Upper lobe of left lung (tissue), 6 donors: ENCODE measurements at regions not wholly inside any gene's neighbourhood (a gene's known extent, or its start where the extent isn't known, plus 50 kb on each side); places are given as distances from the start of the nearest gene placed in this dataset.

ENCODE experiments used
- ATAC-seq, 2 donors: fragments of 200-7000 bp; cut with Tn5 transposase; one replicate each; pipeline ENCODE4 v1.9.1; 2022; ENCODE audit warnings: mild to moderate bottlenecking in 2 of 2, moderate library complexity in 2 of 2; ENCODE audit not compliant: low FRiP score in 2 of 2
- DNase-seq, 2 donors: peaks; one replicate each; pipeline ENCODE4 v3.0.0-alpha.2; 2019 to 2020
- H3K27ac ChIP-seq, 4 donors: fragments of 200-600 bp; sonication (generic); one replicate each; pipeline ENCODE4 v1.5.1; 2016 to 2019
- H3K27me3 ChIP-seq, 4 donors: fragments of 200-600 bp; sonication (generic); one replicate each; pipeline ENCODE4 v1.5.1; 2017 to 2019
- H3K36me3 ChIP-seq, 4 donors: fragments of 200-600 bp; sonication (generic); one replicate each; pipeline ENCODE4 v1.5.1; 2016 to 2019
- H3K4me1 ChIP-seq, 4 donors: fragments of 200-600 bp; sonication (generic); one replicate each; pipeline ENCODE4 v1.5.1; 2018 to 2019
- H3K4me3 ChIP-seq, 4 donors: fragments of 200-600 bp; sonication (generic); one replicate each; pipeline ENCODE4 v1.5.1; 2017 to 2019; ENCODE audit warnings: mild to moderate bottlenecking in 2 of 4, moderate library complexity in 1 of 4
- H3K9me3 ChIP-seq, 4 donors: fragments of 200-600 bp; sonication (generic); one replicate each; pipeline ENCODE4 v1.5.1; 2018 to 2019
- CTCF ChIP-seq, 6 experiments: fragments of 450-650 bp in 4 of 6; fragments of 200-600 bp in 2 of 6; sonication (generic) in 2 of 6; IDR thresholded peaks; one replicate each; pipeline ENCODE4 v1.5.1; 2016 to 2019; ENCODE audit warnings: antibody characterized with exemption in 6 of 6
- EP300 ChIP-seq, 4 donors: sonication (generic); formaldehyde crosslinking; IDR thresholded peaks; one replicate each; pipeline ENCODE4 v1.5.1; 2017; ENCODE audit warnings: antibody characterized with exemption in 4 of 4, control low read depth in 2 of 4
- POLR2A ChIP-seq, 4 donors: fragments of 450-650 bp; IDR thresholded peaks; one replicate each; pipeline ENCODE4 v1.5.1; 2016 to 2017; ENCODE audit warnings: antibody characterized with exemption in 4 of 4, mild to moderate bottlenecking in 2 of 4
- POLR2AphosphoS5 ChIP-seq, 2 donors: sonication (generic); formaldehyde crosslinking; IDR thresholded peaks; one replicate each; pipeline ENCODE4 v1.5.1; 2017; ENCODE audit warnings: antibody characterized with exemption in 2 of 2
- WGBS, 2 donors: methylation state at CpG; one replicate each; pipeline ENCODE4 v1.1.5; 2017 to 2018; 5-methylcytosine and 5-hydroxymethylcytosine counted together
- donor health status: DM: no; HTN: no; CAD: no; lungs with moderate emphysema.
- donor health status: DM: no; HTN: yes; CAD: no; lungs with severe emphysema.

- no peak for ATAC-seq
- TF ChIP-seq CTCF (IDR thresholded peaks at IDR 0.05) = no peak
- no peak for TF ChIP-seq POLR2AphosphoS5 (IDR thresholded peaks at IDR 0.05)
- TF ChIP-seq POLR2A (IDR thresholded peaks at IDR 0.05) = no peak
- TF ChIP-seq EP300 (IDR thresholded peaks at IDR 0.05) = no peak
- no peaks in the 10 kb centered on the region for H3K4me1 ChIP-seq
- H3K36me3 ChIP-seq = no peaks in the 10 kb centered on the region
- H3K27me3 ChIP-seq = no peaks in the 10 kb centered on the region
- H3K27ac ChIP-seq = no peak overlapping the region
- no peaks in the 10 kb centered on the region for H3K9me3 ChIP-seq
- DNase-seq = no peak
- 89 to 92% methylated on average over 1 of the region's 1 CpG for WGBS, 2 donors
- no peak overlapping the region for H3K4me3 ChIP-seq
Measured at GRCh38 chr2:63775191-63775590, 66.5 kb upstream of the UGP2 start.

DNA sequence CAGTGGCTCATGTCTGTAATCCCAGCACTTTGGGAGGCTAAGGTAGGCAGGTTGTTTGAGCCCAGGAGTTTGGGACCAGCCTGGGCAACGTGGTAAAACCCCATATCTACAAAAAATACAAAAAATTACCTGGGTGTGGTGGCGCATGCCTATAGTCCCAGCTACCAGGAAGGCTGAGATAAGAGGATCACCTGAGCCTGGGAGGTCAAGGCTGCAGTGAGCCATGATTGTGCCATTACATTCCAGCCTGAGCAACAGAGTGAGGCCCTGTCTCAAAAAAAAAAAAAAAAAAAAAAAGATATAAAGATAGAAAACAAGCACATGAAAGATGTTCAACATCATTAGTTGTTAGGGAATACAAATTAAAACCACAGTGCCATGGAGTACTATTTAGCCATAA lies 65.3 kb upstream of the UGP2 start:
- no peaks in the 10 kb centered on the region for H3K9me3 ChIP-seq
- no peak overlapping the region for H3K4me3 ChIP-seq
- WGBS, 2 donors = 79 to 94% methylated on average over 2 of the region's 2 CpGs
- no peaks in the 10 kb centered on the region for H3K4me1 ChIP-seq
- DNase-seq = no peak
- TF ChIP-seq CTCF (IDR thresholded peaks at IDR 0.05) = no peak
- TF ChIP-seq EP300 (IDR thresholded peaks at IDR 0.05) = no peak
- no peak for TF ChIP-seq POLR2A (IDR thresholded peaks at IDR 0.05)
- no peak for TF ChIP-seq POLR2AphosphoS5 (IDR thresholded peaks at IDR 0.05)
- no peaks in the 10 kb centered on the region for H3K36me3 ChIP-seq
- no peak for ATAC-seq
- no peaks in the 10 kb centered on the region for H3K27me3 ChIP-seq
- H3K27ac ChIP-seq = no peak overlapping the region

DNA sequence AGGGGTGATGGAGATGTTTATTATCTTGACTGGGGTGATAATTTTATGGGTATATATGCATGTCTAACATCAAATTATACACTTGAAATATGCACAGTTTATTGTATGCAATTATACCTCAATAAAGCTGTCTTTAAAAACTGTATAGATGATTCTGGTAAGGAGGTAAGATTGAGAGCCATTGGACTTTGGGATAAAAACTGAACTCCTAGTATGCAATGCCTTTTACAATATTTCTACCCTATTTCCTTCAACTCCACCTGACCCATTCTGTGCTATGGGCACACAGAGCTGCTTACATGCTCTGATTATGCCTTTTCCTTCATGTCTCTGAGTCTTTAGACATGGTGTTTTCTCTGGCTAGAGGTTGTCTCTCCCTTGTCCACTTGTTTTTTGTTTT lies 63.9 kb upstream of the UGP2 start:
- Histone ChIP-seq H3K27ac (no peak overlapping the region), H3K4me3 (no peak overlapping the region), H3K9me3 (no peaks in the 10 kb centered on the region), H3K36me3 (no peaks in the 10 kb centered on the region), H3K27me3 (no peaks in the 10 kb centered on the region), H3K4me1 (no peaks in the 10 kb centered on the region)
- ATAC-seq (no peak), DNase-seq (no peak)
- TF ChIP-seq POLR2A (IDR thresholded peaks at IDR 0.05) (no peak), EP300 (IDR thresholded peaks at IDR 0.05) (no peak), CTCF (IDR thresholded peaks at IDR 0.05) (no peak), POLR2AphosphoS5 (IDR thresholded peaks at IDR 0.05) (no peak)

GRCh38 chr2:63778391-63778790 lies 63.3 kb upstream of the UGP2 start:
- 71 to 79% methylated on average over 2 of the region's 2 CpGs for WGBS, 2 donors
- Histone ChIP-seq H3K9me3 (no peaks in the 10 kb centered on the region), H3K36me3 (no peaks in the 10 kb centered on the region), H3K27me3 (no peaks in the 10 kb centered on the region), H3K4me3 (no peak overlapping the region), H3K4me1 (no peaks in the 10 kb centered on the region), H3K27ac (no peak overlapping the region)
- DNase-seq = no peak
- TF ChIP-seq POLR2AphosphoS5 (IDR thresholded peaks at IDR 0.05) (no peak), POLR2A (IDR thresholded peaks at IDR 0.05) (no peak), EP300 (IDR thresholded peaks at IDR 0.05) (no peak)
- ATAC-seq = no peak

- Histone ChIP-seq H3K27ac (no peak overlapping the region), H3K36me3 (no peaks in the 10 kb centered on the region), H3K4me3 (no peak overlapping the region), H3K27me3 (no peaks in the 10 kb centered on the region), H3K4me1 (no peaks in the 10 kb centered on the region), H3K9me3 (no peaks in the 10 kb centered on the region)
- ATAC-seq (no peak), DNase-seq (no peak)
- WGBS, 2 donors = 49 to 50% methylated on average over 3 of the region's 3 CpGs
- TF ChIP-seq EP300 (IDR thresholded peaks at IDR 0.05) (no peak), POLR2A (IDR thresholded peaks at IDR 0.05) (no peak), CTCF (IDR thresholded peaks at IDR 0.05) (no peak), POLR2AphosphoS5 (IDR thresholded peaks at IDR 0.05) (no peak)
Measured at GRCh38 chr2:63780518-63781155, 61.1 kb upstream of the UGP2 start.
